RWPE1 (cell line): ENCODE measurements at regions not wholly inside any gene's neighbourhood (a gene's known extent, or its start where the extent isn't known, plus 50 kb on each side); places are given as distances from the start of the nearest gene placed in this dataset.

ENCODE experiments used
- CTCF ChIA-PET: fragments of 350-600 bp; sonication (Branson Sonifier 250); formaldehyde crosslinking; extraction: SDS; loops from one replicate; lab custom pipeline; 2021; lab: Yijun Ruan, JAX
- POLR2A ChIA-PET: fragments of 400-600 bp; formaldehyde crosslinking; extraction: SDS; loops from one replicate; lab custom pipeline; 2020; ENCODE audit warnings: antibody characterized with exemption; ENCODE audit not compliant: low non-redundant PET; lab: Yijun Ruan, JAX
- DNase-seq: peaks from one replicate; pipeline ENCODE4 v3.0.0; 2012; ENCODE audit warnings: low spot score
- H3K27ac ChIP-seq: fragments of 450-650 bp; 2 replicates; pipeline ENCODE4 v1.5.1; 2017
- CTCF ChIP-seq: fragments of 450-650 bp; conservative IDR thresholded peaks from 2 replicates; pipeline ENCODE4 v1.5.1; 2017; ENCODE audit warnings: low read depth, mild to moderate bottlenecking

- TF ChIP-seq CTCF = no peak
- CTCF ChIA-PET = no interaction called here
- no peak for DNase-seq
- POLR2A ChIA-PET = no interaction called here
- no peak overlapping the region for H3K27ac ChIP-seq
Observed at GRCh38 chr1:57683037-57683942, 259.4 kb upstream of the DAB1 start.

GRCh38 chr1:57678138-57678537 is 254.3 kb upstream of the DAB1 start:
- CTCF ChIA-PET = no interaction called here
- POLR2A ChIA-PET = no interaction called here
- no peak overlapping the region for H3K27ac ChIP-seq
- DNase-seq = no peak
- TF ChIP-seq CTCF = no peak

- CTCF ChIA-PET = interaction anchor here (0.7 kb wide), 1 partner anchor 196 kb away, joined by 3 read pairs; no protein-coding TSS in a partner anchor
- DNase-seq = no peak
- POLR2A ChIA-PET = interaction anchor here (0.6 kb wide), 1 partner anchor 16 kb away, joined by 3 read pairs; no protein-coding TSS in a partner anchor
- H3K27ac ChIP-seq = no peak overlapping the region
- no peak for TF ChIP-seq CTCF
Observed at GRCh38 chr1:57675776-57676175, 251.9 kb upstream of the DAB1 start.

- TF ChIP-seq CTCF = no peak
- POLR2A ChIA-PET = no interaction called here
- no peak for DNase-seq
- H3K27ac ChIP-seq = no peak overlapping the region
- CTCF ChIA-PET = interaction anchor here (0.7 kb wide), 1 partner anchor 195 kb away, joined by 3 read pairs; no protein-coding TSS in a partner anchor
Observed at GRCh38 chr1:57674801-57675200, 250.9 kb upstream of the DAB1 start.

- no peak overlapping the region for H3K27ac ChIP-seq
- no peak for TF ChIP-seq CTCF
- ChIA-PET CTCF (no interaction called here), POLR2A (no interaction called here)
- no peak for DNase-seq
Observed at GRCh38 chr1:57672346-57673140, 248.7 kb upstream of the DAB1 start.

- no peak for TF ChIP-seq CTCF
- ChIA-PET CTCF (no interaction called here), POLR2A (no interaction called here)
- no peak overlapping the region for H3K27ac ChIP-seq
- DNase-seq = no peak
Observed at GRCh38 chr1:57671750-57672149, 247.9 kb upstream of the DAB1 start.
